Left lung (tissue), 4 donors: ENCODE measurements at regions not wholly inside any gene's neighbourhood (a gene's known extent, or its start where the extent isn't known, plus 50 kb on each side); places are given as distances from the start of the nearest gene placed in this dataset.
A peak's percentile ranks its signal among the peaks of the same experiment; 100 is the strongest.

Source experiments
- ATAC-seq: fragments of 200-7000 bp; cut with Tn5 transposase; one replicate; pipeline ENCODE4 v1.9.1; 2020; ENCODE audit warnings: moderate library complexity
- DNase-seq, 4 donors: peaks; one replicate each; pipeline ENCODE4 v3.0.0-alpha.2; 2013 to 2020
- H3K27ac ChIP-seq, 2 donors: fragments of 200-600 bp; sonication (generic) in 1 of 2; one replicate each; pipeline versions ENCODE4 v1.5.0 to v1.8.0; 2020 to 2021
- H3K27me3 ChIP-seq, 2 donors: fragments of 200-600 bp; sonication (generic) in 1 of 2; one replicate each; pipeline versions ENCODE4 v1.5.0 to v1.8.0; 2020 to 2021
- H3K36me3 ChIP-seq, 2 donors: fragments of 200-600 bp; sonication (generic) in 1 of 2; one replicate each; pipeline versions ENCODE4 v1.5.0 to v1.8.0; 2020 to 2021
- H3K4me1 ChIP-seq, 2 donors: fragments of 200-600 bp; one replicate each; pipeline ENCODE4 v1.8.0; 2021
- H3K4me3 ChIP-seq, 2 donors: fragments of 200-600 bp; sonication (generic) in 1 of 2; one replicate each; pipeline versions ENCODE4 v1.5.0 to v1.8.0; 2020 to 2021; ENCODE audit warnings: mild to moderate bottlenecking in 1 of 2
- H3K9me3 ChIP-seq, 2 donors: fragments of 200-600 bp; sonication (generic) in 1 of 2; one replicate each; pipeline versions ENCODE4 v1.5.0 to v1.8.0; 2020 to 2021
- intact Hi-C, 2 donors: fragments of 100-400 bp; cut with DNase I; formaldehyde crosslinking; loops; one replicate each; pipeline versions ENCODE4 v1.11.2 to v1.14.2; 2022
- TF ChIP-seq, protein P1 (sequence below), 2 donors: fragments of 200-600 bp; sonication (generic) in 1 of 2; IDR thresholded peaks; one replicate each; pipeline versions ENCODE4 v1.5.0 to v1.8.0; 2021; ENCODE audit warnings: antibody characterized with exemption in 2 of 2
- donor health status: DM: no; HTN: yes; CAD: no.
- donor health status: DM: no; HTN: no; CAD: no.

DNA sequence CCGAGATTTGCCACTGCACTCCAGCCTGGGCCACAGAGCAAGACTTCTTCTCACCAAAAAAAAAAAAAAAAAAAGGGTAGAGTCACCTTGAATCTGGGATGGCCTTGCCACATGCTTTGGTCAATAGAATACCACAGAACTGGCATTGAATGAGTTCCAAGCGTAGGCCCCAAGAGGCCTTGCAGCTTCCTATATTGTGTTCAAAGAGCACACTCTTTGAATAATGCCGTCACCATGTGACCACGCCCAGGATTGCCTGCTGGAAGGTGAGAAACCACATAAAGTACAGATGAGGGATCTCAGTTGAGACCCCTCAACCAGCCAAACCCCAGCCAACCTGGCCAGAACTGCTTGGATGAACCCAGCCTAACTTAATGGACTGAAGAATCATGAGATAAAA is 239.2 kb upstream of the AMIGO2 start:
- no peak for ATAC-seq
- intact Hi-C loops: no loop called here

DNA sequence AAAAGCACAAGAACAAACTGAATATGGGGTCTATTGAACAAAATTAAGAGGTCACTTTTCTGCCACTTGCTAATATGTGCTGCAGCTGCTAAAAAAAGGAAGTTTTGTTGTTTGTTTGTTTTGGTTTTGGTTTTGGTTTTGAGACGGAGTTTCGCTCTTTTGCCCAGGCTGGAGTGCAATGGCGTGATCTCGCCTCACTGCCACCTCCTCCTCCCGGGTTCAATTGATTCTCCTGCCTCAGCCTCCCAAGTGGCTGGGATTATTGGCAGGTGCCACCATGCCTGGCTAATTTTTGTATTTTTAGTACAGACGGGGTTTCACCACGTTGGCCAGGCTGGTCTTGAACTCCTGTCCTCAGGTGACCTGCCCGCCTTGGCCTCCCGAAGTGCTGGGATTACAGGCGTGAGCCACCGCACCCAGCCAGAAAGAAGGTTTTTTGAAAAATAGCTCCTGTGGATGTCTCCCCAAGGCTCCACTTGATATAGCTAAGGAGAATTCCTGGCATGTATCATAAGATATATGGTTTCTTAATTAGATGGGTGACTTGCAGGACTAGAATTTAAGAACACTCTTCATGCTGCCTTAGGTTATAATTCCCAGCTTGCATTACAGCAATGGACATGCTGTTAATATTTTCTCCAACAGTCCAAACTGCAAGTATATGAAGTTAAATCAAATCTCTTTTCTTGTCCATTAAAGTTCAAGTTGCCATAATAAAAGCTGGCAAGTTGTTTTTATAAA is 237.6 kb upstream of the AMIGO2 start:
- TF ChIP-seq, protein P1, sequence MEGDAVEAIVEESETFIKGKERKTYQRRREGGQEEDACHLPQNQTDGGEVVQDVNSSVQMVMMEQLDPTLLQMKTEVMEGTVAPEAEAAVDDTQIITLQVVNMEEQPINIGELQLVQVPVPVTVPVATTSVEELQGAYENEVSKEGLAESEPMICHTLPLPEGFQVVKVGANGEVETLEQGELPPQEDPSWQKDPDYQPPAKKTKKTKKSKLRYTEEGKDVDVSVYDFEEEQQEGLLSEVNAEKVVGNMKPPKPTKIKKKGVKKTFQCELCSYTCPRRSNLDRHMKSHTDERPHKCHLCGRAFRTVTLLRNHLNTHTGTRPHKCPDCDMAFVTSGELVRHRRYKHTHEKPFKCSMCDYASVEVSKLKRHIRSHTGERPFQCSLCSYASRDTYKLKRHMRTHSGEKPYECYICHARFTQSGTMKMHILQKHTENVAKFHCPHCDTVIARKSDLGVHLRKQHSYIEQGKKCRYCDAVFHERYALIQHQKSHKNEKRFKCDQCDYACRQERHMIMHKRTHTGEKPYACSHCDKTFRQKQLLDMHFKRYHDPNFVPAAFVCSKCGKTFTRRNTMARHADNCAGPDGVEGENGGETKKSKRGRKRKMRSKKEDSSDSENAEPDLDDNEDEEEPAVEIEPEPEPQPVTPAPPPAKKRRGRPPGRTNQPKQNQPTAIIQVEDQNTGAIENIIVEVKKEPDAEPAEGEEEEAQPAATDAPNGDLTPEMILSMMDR (IDR thresholded peaks at IDR 0.05): no peak
- ATAC-seq (no peak), DNase-seq (no peak)
- H3K4me1 ChIP-seq: peaks cover 2 to 27% of the 10 kb centered on the region in 2 donors
- H3K9me3 ChIP-seq: no peaks in the 10 kb centered on the region
- peak overlapping the region in 1 of 2 donors; percentile 27 for H3K4me3 ChIP-seq
- peak overlapping the region in 1 of 2 donors; percentile 71 for H3K27ac ChIP-seq
- intact Hi-C loops: no loop called here
- H3K27me3 ChIP-seq: no peaks in the 10 kb centered on the region
- no peaks in the 10 kb centered on the region for H3K36me3 ChIP-seq

More for the DNA sequence above, 239.2 kb upstream of the AMIGO2 start:
- H3K9me3 ChIP-seq: no peaks in the 10 kb centered on the region
- H3K4me1 ChIP-seq: peaks cover 2 to 22% of the 10 kb centered on the region in 2 donors
- TF ChIP-seq, protein P1 (IDR thresholded peaks at IDR 0.05): no peak
- H3K27me3 ChIP-seq: no peaks in the 10 kb centered on the region
- no peak overlapping the region for H3K4me3 ChIP-seq
- H3K36me3 ChIP-seq: no peaks in the 10 kb centered on the region
- DNase-seq: no peak
- no peak overlapping the region for H3K27ac ChIP-seq

DNA sequence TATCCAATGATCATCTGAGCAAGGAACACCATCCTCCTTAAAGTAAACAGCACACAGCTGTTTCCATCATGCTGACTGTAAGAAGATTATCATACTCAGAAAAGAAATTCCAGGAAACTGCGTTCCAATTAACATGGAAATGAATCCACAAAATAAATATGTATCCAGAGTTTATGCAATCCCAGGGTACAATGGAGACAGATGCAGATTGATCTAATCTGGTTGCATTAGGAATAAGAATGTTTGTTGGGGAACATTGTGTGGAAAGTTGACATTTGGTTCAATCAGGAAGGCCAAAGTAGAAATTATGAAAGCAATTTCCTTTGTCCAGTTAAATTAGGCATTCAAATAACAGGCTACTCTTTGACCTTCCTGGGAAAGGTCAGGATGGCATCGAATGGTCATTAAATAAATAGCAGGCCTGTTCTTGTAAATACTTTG is 236.9 kb upstream of the AMIGO2 start:
- H3K27me3 ChIP-seq: no peaks in the 10 kb centered on the region
- no peak overlapping the region for H3K4me3 ChIP-seq
- H3K9me3 ChIP-seq: no peaks in the 10 kb centered on the region
- ATAC-seq (no peak), DNase-seq (peak in 1 of 4 donors; percentile 24)
- H3K36me3 ChIP-seq: no peaks in the 10 kb centered on the region
- H3K27ac ChIP-seq: peak overlapping the region in 1 of 2 donors; percentile 71
- peaks cover 2 to 27% of the 10 kb centered on the region in 2 donors for H3K4me1 ChIP-seq
- intact Hi-C loops: no loop called here
- TF ChIP-seq, protein P1 (IDR thresholded peaks at IDR 0.05): no peak

DNA sequence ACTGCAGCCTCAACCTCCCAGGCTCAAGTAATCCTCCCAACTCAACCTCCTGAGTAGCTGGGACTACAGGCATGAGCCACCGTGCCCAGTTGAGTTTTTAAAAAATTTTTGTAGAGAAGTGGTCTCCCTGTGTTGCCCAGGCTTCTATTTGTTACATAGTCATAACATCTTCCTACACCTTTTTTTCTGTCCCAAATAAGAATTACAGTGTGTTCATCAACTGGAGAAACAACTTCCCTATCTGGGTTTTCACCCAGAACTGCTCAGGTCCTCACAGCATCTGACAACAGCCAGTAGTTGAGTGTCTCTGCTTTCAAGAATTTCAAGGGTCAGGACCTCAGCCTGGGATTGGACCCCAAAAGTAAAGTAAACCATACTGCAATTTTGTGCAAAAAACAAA is 235.2 kb upstream of the AMIGO2 start:
- DNase-seq: no peak
- intact Hi-C loops: no loop called here
- H3K27ac ChIP-seq: no peak overlapping the region

DNA sequence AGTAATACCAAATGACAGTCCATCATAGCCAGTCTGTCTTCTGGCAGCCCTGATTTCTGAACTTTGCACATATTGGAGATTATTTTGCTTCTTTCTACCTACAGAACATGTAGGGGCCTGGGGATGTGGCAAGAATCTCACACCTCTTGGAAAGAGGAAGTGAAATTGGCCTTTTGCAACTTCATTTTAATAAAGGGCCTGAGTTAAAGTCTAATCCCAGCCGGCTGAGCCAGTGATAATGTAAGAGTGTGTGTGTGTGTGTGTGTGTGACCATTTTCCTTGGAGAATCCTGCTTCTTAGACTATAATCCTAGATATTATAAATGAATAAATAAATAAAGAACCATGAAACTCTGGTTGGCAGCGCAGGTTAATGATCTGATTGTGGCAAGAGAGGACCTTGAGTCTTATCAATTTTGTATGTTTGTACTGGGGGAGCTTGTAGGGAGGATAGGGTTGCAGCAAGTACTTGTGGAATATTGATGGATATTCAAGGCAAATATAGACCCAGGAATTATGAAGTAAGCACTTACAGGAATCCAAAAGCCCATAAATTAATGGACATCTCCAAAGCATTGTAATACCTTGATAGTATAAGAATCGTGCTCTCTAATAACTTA is 233.2 kb upstream of the AMIGO2 start:
- intact Hi-C loops: no loop called here
- H3K9me3 ChIP-seq: no peaks in the 10 kb centered on the region
- DNase-seq: peak in 1 of 4 donors; percentile 2
- H3K4me1 ChIP-seq: peaks cover 2 to 28% of the 10 kb centered on the region in 2 donors
- ATAC-seq: no peak
- no peak overlapping the region for H3K27ac ChIP-seq
- no peak overlapping the region for H3K4me3 ChIP-seq
- H3K36me3 ChIP-seq: no peaks in the 10 kb centered on the region
- TF ChIP-seq, protein P1 (IDR thresholded peaks at IDR 0.05): no peak
- H3K27me3 ChIP-seq: no peaks in the 10 kb centered on the region

More for the DNA sequence above, 235.2 kb upstream of the AMIGO2 start:
- Histone ChIP-seq H3K4me1 (peaks cover 2 to 27% of the 10 kb centered on the region in 2 donors), H3K9me3 (no peaks in the 10 kb centered on the region), H3K27me3 (no peaks in the 10 kb centered on the region), H3K4me3 (no peak overlapping the region), H3K36me3 (no peaks in the 10 kb centered on the region)
- no peak for ATAC-seq
- TF ChIP-seq, protein P1 (IDR thresholded peaks at IDR 0.05): no peak
